GM19452 (cell line): ENCODE measurements at regions not wholly inside any gene's neighbourhood (a gene's known extent, or its start where the extent isn't known, plus 50 kb on each side); places are given as distances from the start of the nearest gene placed in this dataset.

Experiments
- ATAC-seq: cut with Tn5 transposase; IDR thresholded peaks from one replicate; pipeline ENCODE4 v1.9.1; 2021; ENCODE audit not compliant: unreplicated experiment

- ATAC-seq, result no peak
Measured at GRCh38 chr3:194832346-194833104, 146.8 kb downstream of the FAM43A start.

- ATAC-seq, result no peak
Measured at GRCh38 chr3:194833114-194833910, 147.6 kb downstream of the FAM43A start.

GRCh38 chr3:194836661-194837060, 151.0 kb downstream of the FAM43A start:
- ATAC-seq, result no peak

- ATAC-seq, result no peak
Measured at GRCh38 chr3:194837457-194838127, 151.9 kb downstream of the FAM43A start.

- ATAC-seq, result no peak
Measured at GRCh38 chr3:194838236-194838635, 152.6 kb downstream of the FAM43A start.

- ATAC-seq, result no peak
Measured at GRCh38 chr3:194840661-194841514, 155.2 kb downstream of the FAM43A start.

- ATAC-seq, result no peak
Measured at GRCh38 chr3:194841515-194841841, 155.8 kb downstream of the FAM43A start.

GRCh38 chr3:194843556-194843955, 157.9 kb downstream of the FAM43A start:
- ATAC-seq, result no peak

- ATAC-seq, result no peak
Measured at GRCh38 chr3:194844046-194844445, 158.4 kb downstream of the FAM43A start.

- no peak for ATAC-seq
Measured at GRCh38 chr3:194849166-194849875, 163.6 kb downstream of the FAM43A start.

- ATAC-seq, result no peak
Measured at GRCh38 chr3:194851254-194851653, 165.6 kb downstream of the FAM43A start.

GRCh38 chr3:194851941-194852340, 166.3 kb downstream of the FAM43A start:
- no peak for ATAC-seq

- ATAC-seq, result no peak
Measured at GRCh38 chr3:194852345-194852744, 166.7 kb downstream of the FAM43A start.

GRCh38 chr3:194852831-194853508, 167.3 kb downstream of the FAM43A start:
- no peak for ATAC-seq

GRCh38 chr3:194854206-194854605, 168.5 kb downstream of the FAM43A start:
- no peak for ATAC-seq

GRCh38 chr3:194854659-194855390, 169.1 kb downstream of the FAM43A start:
- no peak for ATAC-seq

- ATAC-seq, result no peak
Measured at GRCh38 chr3:194856296-194856695, 170.6 kb downstream of the FAM43A start.

- ATAC-seq, result no peak
Measured at GRCh38 chr3:194857469-194858113, 171.9 kb downstream of the FAM43A start.

GRCh38 chr3:194858382-194858781, 172.7 kb downstream of the FAM43A start:
- ATAC-seq, result no peak
